PC-3 (cell line): ENCODE measurements at regions not wholly inside any gene's neighbourhood (a gene's known extent, or its start where the extent isn't known, plus 50 kb on each side); places are given as distances from the start of the nearest gene placed in this dataset.

Experiments used
- ATAC-seq: fragments of 200-7000 bp; cut with Tn5 transposase; 2 replicates; pipeline ENCODE4 v1.9.1; 2020; ENCODE audit warnings: mild to moderate bottlenecking, moderate library complexity
- BruUV-seq: library from RNA; stranded (reverse); fragments of 400-500 nt; replicated peaks from 2 replicates; lab custom pipeline; 2021; lab: Mats Ljungman, UMichigan
- CTCF ChIA-PET: fragments of 300-600 bp; sonication (Branson Sonifier 250); formaldehyde crosslinking; loops from one replicate; lab custom pipeline; 2022; ENCODE audit warnings: antibody characterized with exemption; lab: Charles Lee
- POLR2A ChIA-PET: fragments of 300-600 bp; sonication (Branson Sonifier 250); formaldehyde crosslinking; loops from one replicate; lab custom pipeline; 2022; ENCODE audit warnings: antibody characterized with exemption; ENCODE audit not compliant: unreplicated experiment; lab: Charles Lee
- DNase-seq: peaks from one replicate; pipeline ENCODE4 v3.0.0-alpha.2; 2015
- H2AFZ ChIP-seq: fragments of 300-600 bp; sonication (generic); 2 replicates; pipeline ENCODE4 v1.6.0; 2016; ENCODE audit warnings: antibody characterized with exemption, low read length
- H3F3A ChIP-seq: fragments of 300-600 bp; sonication (generic); one replicate; pipeline ENCODE4 v1.6.0; 2017; ENCODE audit warnings: antibody characterized with exemption, low read length, control low read depth, mild to moderate bottlenecking; ENCODE audit not compliant: unreplicated experiment
- H3K27ac ChIP-seq: fragments of 300-600 bp; sonication (generic); 2 replicates; pipeline ENCODE4 v1.5.1; 2016; ENCODE audit warnings: mild to moderate bottlenecking, low read length
- H3K27me3 ChIP-seq: fragments of 300-600 bp; sonication (generic); 2 replicates; pipeline ENCODE4 v1.6.1; 2016; ENCODE audit warnings: low read length, mixed read lengths
- H3K36me3 ChIP-seq: fragments of 300-600 bp; sonication (generic); 2 replicates; pipeline ENCODE4 v1.6.1; 2016; ENCODE audit warnings: low read depth, mixed run types, low read length, mixed read lengths
- H3K4me1 ChIP-seq: fragments of 300-600 bp; sonication (generic); 2 replicates; pipeline ENCODE4 v1.5.1; 2016; ENCODE audit warnings: low read length; ENCODE audit not compliant: insufficient read depth
- H3K4me2 ChIP-seq: fragments of 300-600 bp; sonication (generic); 2 replicates; pipeline ENCODE4 v1.6.0; 2016; ENCODE audit warnings: low read length
- H3K4me3 ChIP-seq: fragments of 300-600 bp; sonication (generic); 2 replicates; pipeline ENCODE4 v1.5.1; 2016; ENCODE audit warnings: mild to moderate bottlenecking, low read length, mixed read lengths
- H3K79me2 ChIP-seq: fragments of 300-600 bp; sonication (generic); 2 replicates; pipeline ENCODE4 v1.6.1; 2017; ENCODE audit warnings: low read length, mixed read lengths
- H3K9ac ChIP-seq: fragments of 300-600 bp; sonication (generic); 2 replicates; pipeline ENCODE4 v1.6.0; 2016; ENCODE audit warnings: mild to moderate bottlenecking, low read length
- H3K9me2 ChIP-seq: fragments of 300-600 bp; sonication (generic); replicated peaks from 2 replicates; pipeline ENCODE4 v1.6.1; 2016; ENCODE audit warnings: mixed run types, low read length, mixed read lengths
- H3K9me3 ChIP-seq: fragments of 300-600 bp; sonication (generic); 2 replicates; pipeline ENCODE4 v1.6.1; 2016; ENCODE audit warnings: low read length, mixed read lengths
- H4K20me1 ChIP-seq: fragments of 300-600 bp; sonication (generic); 2 replicates; pipeline ENCODE4 v1.6.1; 2016; ENCODE audit warnings: low read length, mixed read lengths
- EZH2 ChIP-seq: fragments of 300-600 bp; sonication (generic); IDR thresholded peaks from one replicate; pipeline ENCODE4 v1.6.1; 2017; ENCODE audit warnings: antibody characterized with exemption, mild to moderate bottlenecking, low read length; ENCODE audit not compliant: unreplicated experiment
- EZH2phosphoT487 ChIP-seq: fragments of 300-600 bp; sonication (generic); IDR thresholded peaks from 2 replicates; pipeline ENCODE4 v1.6.1; 2018; ENCODE audit warnings: mild to moderate bottlenecking, antibody characterized with exemption, low read length, borderline replicate concordance
- intact Hi-C: fragments of 100-400 bp; cut with micrococcal nuclease; formaldehyde crosslinking; loops from 2 replicates; pipeline ENCODE4 v1.9.0; 2023
- TF ChIP-seq, protein P1 (sequence below): fragments of 300-600 bp; sonication (generic); conservative IDR thresholded peaks from 2 replicates; pipeline ENCODE4 v1.5.1; 2017; ENCODE audit warnings: antibody characterized with exemption, low read depth, mild to moderate bottlenecking, low read length

DNA sequence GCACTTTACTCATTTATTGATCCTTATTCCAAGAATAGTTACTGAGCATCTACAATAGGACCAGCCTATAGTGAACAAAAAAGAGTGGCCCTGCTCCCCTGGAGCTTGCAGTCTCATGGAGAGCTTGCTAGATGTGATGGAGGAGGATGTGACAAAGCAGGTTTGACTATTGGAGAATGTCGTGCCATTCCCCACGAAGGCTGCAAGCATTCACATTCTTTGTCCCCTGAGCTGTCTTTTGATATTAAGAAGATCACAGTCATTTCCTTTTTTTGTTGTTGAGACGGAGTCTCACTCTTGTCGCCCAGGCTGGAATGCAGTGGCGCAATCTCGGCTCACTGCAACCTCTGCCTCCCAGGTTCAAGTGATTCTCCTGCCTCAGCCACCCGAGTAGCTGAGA lies 115.0 kb upstream of the ADAMTS18 start:
- ChIA-PET POLR2A (no interaction called here), CTCF (no interaction called here)
- H3K4me2 ChIP-seq = no peak overlapping the region
- no peaks in the 10 kb centered on the region for H3K36me3 ChIP-seq
- no peak overlapping the region for H2AFZ ChIP-seq
- H3K79me2 ChIP-seq = no peaks in the 10 kb centered on the region
- no peaks in the 10 kb centered on the region for H4K20me1 ChIP-seq
- H3K4me3 ChIP-seq = no peak overlapping the region
- no peak overlapping the region for H3K27ac ChIP-seq
- intact Hi-C loops = no loop called here
- H3K27me3 ChIP-seq = peaks cover 16% of the 10 kb centered on the region
- H3K9me3 ChIP-seq = no peaks in the 10 kb centered on the region
- H3K4me1 ChIP-seq = no peaks in the 10 kb centered on the region
- TF ChIP-seq EZH2 (no peak), EZH2phosphoT487 (no peak)
- TF ChIP-seq, protein P1, sequence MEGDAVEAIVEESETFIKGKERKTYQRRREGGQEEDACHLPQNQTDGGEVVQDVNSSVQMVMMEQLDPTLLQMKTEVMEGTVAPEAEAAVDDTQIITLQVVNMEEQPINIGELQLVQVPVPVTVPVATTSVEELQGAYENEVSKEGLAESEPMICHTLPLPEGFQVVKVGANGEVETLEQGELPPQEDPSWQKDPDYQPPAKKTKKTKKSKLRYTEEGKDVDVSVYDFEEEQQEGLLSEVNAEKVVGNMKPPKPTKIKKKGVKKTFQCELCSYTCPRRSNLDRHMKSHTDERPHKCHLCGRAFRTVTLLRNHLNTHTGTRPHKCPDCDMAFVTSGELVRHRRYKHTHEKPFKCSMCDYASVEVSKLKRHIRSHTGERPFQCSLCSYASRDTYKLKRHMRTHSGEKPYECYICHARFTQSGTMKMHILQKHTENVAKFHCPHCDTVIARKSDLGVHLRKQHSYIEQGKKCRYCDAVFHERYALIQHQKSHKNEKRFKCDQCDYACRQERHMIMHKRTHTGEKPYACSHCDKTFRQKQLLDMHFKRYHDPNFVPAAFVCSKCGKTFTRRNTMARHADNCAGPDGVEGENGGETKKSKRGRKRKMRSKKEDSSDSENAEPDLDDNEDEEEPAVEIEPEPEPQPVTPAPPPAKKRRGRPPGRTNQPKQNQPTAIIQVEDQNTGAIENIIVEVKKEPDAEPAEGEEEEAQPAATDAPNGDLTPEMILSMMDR = no peak
- H3K9ac ChIP-seq = no peak overlapping the region
- DNase-seq (no peak), ATAC-seq (no peak)
- no peaks in the 10 kb centered on the region for H3K9me2 ChIP-seq
- H3F3A ChIP-seq = no peaks in the 10 kb centered on the region
- BruUV-seq = no TSS peak

DNA sequence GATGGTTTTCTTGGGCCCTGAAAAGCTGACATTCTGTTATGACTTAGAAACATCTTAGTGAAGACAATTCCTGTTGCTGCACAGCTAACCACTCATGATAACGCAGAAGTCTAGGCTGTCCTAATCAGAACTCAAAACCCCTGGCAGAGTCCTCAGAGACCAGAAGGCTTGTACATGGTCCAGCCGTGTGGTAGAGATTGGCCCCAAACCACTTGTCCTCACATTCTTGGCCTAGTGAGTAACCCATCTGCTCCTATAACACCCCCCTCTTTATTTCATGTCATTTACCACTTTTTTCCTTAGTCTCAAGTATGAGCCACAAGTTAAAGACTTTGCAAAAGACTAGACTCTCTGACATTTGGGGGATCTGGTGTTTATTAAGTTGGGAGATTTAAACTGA lies 116.5 kb upstream of the ADAMTS18 start:
- H4K20me1 ChIP-seq = no peaks in the 10 kb centered on the region
- H3K9me3 ChIP-seq = no peaks in the 10 kb centered on the region
- BruUV-seq = no TSS peak
- ChIA-PET POLR2A (no interaction called here), CTCF (no interaction called here)
- no peak for DNase-seq
- no peaks in the 10 kb centered on the region for H3F3A ChIP-seq
- ATAC-seq = no peak
- no peaks in the 10 kb centered on the region for H3K4me1 ChIP-seq
- H3K9ac ChIP-seq = no peak overlapping the region
- H3K79me2 ChIP-seq = no peaks in the 10 kb centered on the region
- no peaks in the 10 kb centered on the region for H3K9me2 ChIP-seq
- TF ChIP-seq, protein P1 = no peak
- TF ChIP-seq EZH2 = no peak
- TF ChIP-seq EZH2phosphoT487 = no peak
- no peak overlapping the region for H3K4me3 ChIP-seq
- peaks cover 23% of the 10 kb centered on the region for H3K27me3 ChIP-seq
- no peak overlapping the region for H3K27ac ChIP-seq
- H2AFZ ChIP-seq = no peak overlapping the region
- intact Hi-C loops = no loop called here
- no peak overlapping the region for H3K4me2 ChIP-seq
- H3K36me3 ChIP-seq = no peaks in the 10 kb centered on the region

DNA sequence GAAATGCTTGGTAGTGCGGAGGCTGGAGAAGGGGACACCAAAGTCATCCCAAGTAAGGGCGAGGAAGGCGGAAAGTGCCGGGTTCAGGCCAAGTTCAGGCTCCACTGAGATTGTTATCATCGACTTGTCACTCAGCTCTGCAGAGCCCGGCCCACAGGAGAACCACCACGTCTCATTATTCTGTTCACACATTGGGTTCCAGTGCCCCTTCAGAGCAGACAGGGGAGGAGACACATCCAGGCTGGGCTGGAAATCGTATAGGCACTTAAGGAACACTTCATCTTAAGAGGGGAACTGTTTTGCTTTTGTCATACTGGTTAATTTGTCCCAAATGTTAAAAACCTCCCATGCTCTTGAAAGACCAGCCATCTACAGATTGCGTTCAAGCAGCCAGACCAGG lies 118.3 kb upstream of the ADAMTS18 start:
- BruUV-seq = no TSS peak

More for the DNA sequence above, 118.3 kb upstream of the ADAMTS18 start:
- Histone ChIP-seq H4K20me1 (no peaks in the 10 kb centered on the region), H2AFZ (no peak overlapping the region), H3K4me3 (no peak overlapping the region), H3K9me3 (no peaks in the 10 kb centered on the region), H3K27me3 (peaks cover 28% of the 10 kb centered on the region), H3K9me2 (no peaks in the 10 kb centered on the region), H3K79me2 (no peaks in the 10 kb centered on the region), H3K4me1 (no peaks in the 10 kb centered on the region), H3K9ac (no peak overlapping the region), H3K36me3 (no peaks in the 10 kb centered on the region), H3F3A (no peaks in the 10 kb centered on the region), H3K4me2 (no peak overlapping the region), H3K27ac (no peak overlapping the region)
- TF ChIP-seq EZH2phosphoT487 (no peak), EZH2 (no peak)
- TF ChIP-seq, protein P1 = no peak
- ATAC-seq = no peak
- intact Hi-C loops = no loop called here
- no peak for DNase-seq
- POLR2A ChIA-PET = no interaction called here
- CTCF ChIA-PET = no interaction called here
